DOHH2 (cell line): ENCODE measurements at regions not wholly inside any gene's neighbourhood (a gene's known extent, or its start where the extent isn't known, plus 50 kb on each side); places are given as distances from the start of the nearest gene placed in this dataset.

Experiments used
- EZH2phosphoT487 ChIP-seq: fragments of 200-600 bp; sonication (generic); IDR thresholded peaks from 2 replicates; pipeline ENCODE4 v1.6.1; 2017; ENCODE audit warnings: borderline replicate concordance, mild to moderate bottlenecking, antibody characterized with exemption, low read length, moderate library complexity, mixed read lengths
- TF ChIP-seq, protein P1 (sequence below): fragments of 200-600 bp; sonication (generic); IDR thresholded peaks from one replicate; pipeline ENCODE4 v1.5.1; 2014; ENCODE audit warnings: antibody characterized with exemption, mild to moderate bottlenecking, low read depth, low read length; ENCODE audit not compliant: poor library complexity, severe bottlenecking

DNA sequence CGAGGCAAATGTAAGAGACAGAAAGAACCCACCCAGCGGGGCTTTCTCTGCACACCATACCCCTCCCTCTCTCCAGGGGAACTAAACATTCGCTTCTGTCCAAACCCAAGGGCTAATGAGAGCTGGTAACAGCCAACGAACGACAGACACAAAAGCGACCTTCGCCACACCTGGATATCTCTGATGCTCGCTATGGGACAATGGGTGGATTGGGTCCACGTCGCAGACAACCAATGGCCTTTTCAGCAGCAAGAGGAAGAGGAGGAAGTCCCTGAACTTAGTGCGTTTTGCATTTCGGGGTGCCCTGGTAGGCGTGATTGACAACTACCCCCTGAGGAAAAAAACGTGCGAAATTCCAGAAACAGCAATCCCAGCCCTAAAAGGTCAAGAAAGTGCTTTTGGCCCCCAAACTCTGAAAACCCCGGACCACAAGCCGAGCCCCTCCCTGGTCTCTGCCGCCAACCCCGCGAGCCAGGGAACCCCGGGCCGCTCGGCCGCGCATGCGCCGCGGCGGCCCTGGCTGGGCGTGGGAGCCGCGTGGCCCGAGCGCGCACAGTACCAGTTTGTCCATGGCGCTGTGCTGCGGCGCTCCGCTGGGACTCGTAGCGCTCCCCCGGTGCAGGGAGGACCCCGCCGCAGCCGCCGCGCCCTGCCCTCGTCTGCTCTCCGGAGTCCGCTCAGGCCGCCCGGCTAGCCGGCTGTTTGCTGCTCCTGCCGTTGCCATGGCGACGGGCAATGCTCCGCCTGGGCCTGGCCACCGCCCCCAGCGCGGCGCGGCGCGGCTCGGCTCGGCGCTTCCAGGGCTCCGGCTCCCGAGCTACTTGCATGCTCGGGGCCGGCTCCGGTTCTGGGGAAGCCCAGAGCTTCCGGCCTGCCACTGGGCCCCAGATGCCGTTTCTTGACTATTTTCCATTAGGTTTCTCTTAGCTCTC is 66.9 kb upstream of the DNAH5 start:
- TF ChIP-seq, protein P1, sequence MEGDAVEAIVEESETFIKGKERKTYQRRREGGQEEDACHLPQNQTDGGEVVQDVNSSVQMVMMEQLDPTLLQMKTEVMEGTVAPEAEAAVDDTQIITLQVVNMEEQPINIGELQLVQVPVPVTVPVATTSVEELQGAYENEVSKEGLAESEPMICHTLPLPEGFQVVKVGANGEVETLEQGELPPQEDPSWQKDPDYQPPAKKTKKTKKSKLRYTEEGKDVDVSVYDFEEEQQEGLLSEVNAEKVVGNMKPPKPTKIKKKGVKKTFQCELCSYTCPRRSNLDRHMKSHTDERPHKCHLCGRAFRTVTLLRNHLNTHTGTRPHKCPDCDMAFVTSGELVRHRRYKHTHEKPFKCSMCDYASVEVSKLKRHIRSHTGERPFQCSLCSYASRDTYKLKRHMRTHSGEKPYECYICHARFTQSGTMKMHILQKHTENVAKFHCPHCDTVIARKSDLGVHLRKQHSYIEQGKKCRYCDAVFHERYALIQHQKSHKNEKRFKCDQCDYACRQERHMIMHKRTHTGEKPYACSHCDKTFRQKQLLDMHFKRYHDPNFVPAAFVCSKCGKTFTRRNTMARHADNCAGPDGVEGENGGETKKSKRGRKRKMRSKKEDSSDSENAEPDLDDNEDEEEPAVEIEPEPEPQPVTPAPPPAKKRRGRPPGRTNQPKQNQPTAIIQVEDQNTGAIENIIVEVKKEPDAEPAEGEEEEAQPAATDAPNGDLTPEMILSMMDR: no peak
- no peak for TF ChIP-seq EZH2phosphoT487
